HepG2 (cell line): ENCODE measurements at regions not wholly inside any gene's neighbourhood (a gene's known extent, or its start where the extent isn't known, plus 50 kb on each side); places are given as distances from the start of the nearest gene placed in this dataset.

Experiments used
- ATAC-seq: fragments of 200-7000 bp; cut with Tn5 transposase; 3 replicates; pipeline ENCODE4 v1.9.1; 2020; ENCODE audit warnings: mild to moderate bottlenecking, moderate library complexity
- BruUV-seq: library from RNA; stranded (reverse); fragments of 400-500 nt; replicated peaks from 2 replicates; lab custom pipeline; 2021; lab: Mats Ljungman, UMichigan
- CTCF ChIA-PET: fragments of 300-600 bp; formaldehyde crosslinking; extraction: SDS; loops from one replicate; lab custom pipeline; 2021; ENCODE audit warnings: low total read pairs, inconsistent platforms, low intra/inter-chr PET ratio; lab: Yijun Ruan, JAX
- POLR2A ChIA-PET: fragments of 350-600 bp; sonication (Branson Sonifier 250); formaldehyde crosslinking; loops from one replicate; lab custom pipeline; 2020; ENCODE audit warnings: antibody characterized with exemption, inconsistent platforms; lab: Yijun Ruan, JAX
- DNase-seq: peaks from one replicate; pipeline ENCODE4 v3.0.0-alpha.2; 2015; ENCODE audit warnings: low spot score
- FAIRE-seq: peaks from 3 replicates; lab custom pipeline; 2011; peaks lifted over from hg19 to GRCh38; lab: Jason Lieb, UNC
- H2AFZ ChIP-seq: one replicate; pipeline ENCODE4 v1.6.1; 2011; ENCODE audit warnings: low read length, inconsistent platforms
- H3K27ac ChIP-seq: fragments of 300-600 bp; 3 replicates; pipeline ENCODE4 v1.8.0; 2011; ENCODE audit warnings: mixed run types, mild to moderate bottlenecking, mixed read lengths, low read length, inconsistent platforms; ENCODE audit not compliant: insufficient read depth; ENCODE audit errors: extremely low read length
- H3K27me3 ChIP-seq, 2 experiments: fragments of 200-600 bp in 1 of 2; 2 replicates in 1 of 2; 3 replicates in 1 of 2; pipeline versions ENCODE4 v1.6.0 to v1.8.0; 2011; ENCODE audit warnings: low read length in 2 of 2, mild to moderate bottlenecking in 2 of 2, moderate library complexity in 2 of 2, inconsistent platforms in 1 of 2; ENCODE audit not compliant: insufficient read depth in 2 of 2, control insufficient read depth in 1 of 2
- H3K36me3 ChIP-seq, 2 experiments: fragments of 200-600 bp in 1 of 2; replicated peaks in 1 of 2; 2 replicates in 1 of 2; 3 replicates in 1 of 2; pipeline versions ENCODE4 v1.5.1 to v1.8.0; 2011; ENCODE audit warnings: low read length in 2 of 2, inconsistent platforms in 1 of 2; ENCODE audit not compliant: insufficient read depth in 2 of 2, control insufficient read depth in 1 of 2
- H3K4me1 ChIP-seq: 2 replicates; pipeline ENCODE4 v1.5.1; 2012; ENCODE audit warnings: low read length, inconsistent platforms; ENCODE audit not compliant: insufficient read depth
- H3K4me2 ChIP-seq: 2 replicates; pipeline ENCODE4 v1.6.0; 2011; ENCODE audit warnings: low read depth, low read length, inconsistent platforms
- H3K4me3 ChIP-seq, 3 experiments: fragments of 200-600 bp in 1 of 3; sonication (generic), shearing (Covaris generic) in 1 of 3; replicated peaks in 1 of 3; 2 replicates each; pipeline ENCODE4 v1.5.1; 2011 to 2016; ENCODE audit warnings: low read length in 3 of 3, inconsistent platforms in 2 of 3, low read depth in 2 of 3, mild to moderate bottlenecking in 2 of 3, control low read depth in 1 of 3, mixed read lengths in 1 of 3; ENCODE audit not compliant: insufficient read depth in 1 of 3
- H3K79me2 ChIP-seq: one replicate; pipeline ENCODE4 v1.6.1; 2011; ENCODE audit warnings: low read length, inconsistent platforms; ENCODE audit not compliant: insufficient read depth
- H3K9ac ChIP-seq: 2 replicates; pipeline ENCODE4 v1.6.0; 2011; ENCODE audit warnings: mild to moderate bottlenecking, low read depth, low read length, inconsistent platforms; ENCODE audit not compliant: insufficient read depth
- H3K9me3 ChIP-seq: 2 replicates; pipeline ENCODE4 v1.5.1; 2012; ENCODE audit warnings: mild to moderate bottlenecking, low read length
- H4K20me1 ChIP-seq: 2 replicates; pipeline ENCODE4 v1.6.0; 2011; ENCODE audit warnings: inconsistent platforms, mild to moderate bottlenecking, low read length, moderate library complexity; ENCODE audit not compliant: insufficient read depth
- ATF7 ChIP-seq, 2 experiments: fragments of 450-650 bp in 1 of 2; sonication (generic) in 1 of 2; formaldehyde crosslinking in 1 of 2; IDR thresholded peaks; 2 replicates each; pipeline versions ENCODE4 v1.4.0 to v1.6.1; 2016 to 2020; ENCODE audit warnings: antibody characterized with exemption in 1 of 2, mild to moderate bottlenecking in 1 of 2, missing genetic modification reagents in 1 of 2
- HNRNPK ChIP-seq: fragments of 200-400 bp; formaldehyde crosslinking; IDR thresholded peaks from 2 replicates; pipeline ENCODE4 v1.6.1; 2018; ENCODE audit warnings: low read length, low read depth, moderate library complexity, mild to moderate bottlenecking; ENCODE audit not compliant: poor library complexity, severe bottlenecking
- IKZF1 ChIP-seq: fragments of 450-650 bp; IDR thresholded peaks from 2 replicates; pipeline ENCODE4 v1.7.1; 2016
- MBD4 ChIP-seq: IDR thresholded peaks from 2 replicates; pipeline ENCODE4 v1.6.1; 2012; ENCODE audit warnings: low read length, inconsistent platforms, borderline replicate concordance
- PHB2 ChIP-seq: fragments of 450-650 bp; IDR thresholded peaks from 2 replicates; pipeline ENCODE4 v1.6.1; 2018; ENCODE audit not compliant: partially characterized antibody
- SAP130 ChIP-seq: IDR thresholded peaks from 2 replicates; pipeline ENCODE4 v1.6.1; 2016; ENCODE audit warnings: low read depth
- TBP ChIP-seq: sonication (generic); formaldehyde crosslinking; IDR thresholded peaks from 2 replicates; pipeline ENCODE4 v1.5.0; 2020; ENCODE audit warnings: missing genetic modification reagents
- ZNF12 ChIP-seq: sonication (generic); formaldehyde crosslinking; IDR thresholded peaks from 2 replicates; pipeline ENCODE4 v1.5.0; 2020; ENCODE audit warnings: missing genetic modification reagents
- ZNF33B ChIP-seq: sonication (generic); formaldehyde crosslinking; IDR thresholded peaks from 2 replicates; pipeline ENCODE4 v1.5.1; 2020; ENCODE audit warnings: mild to moderate bottlenecking, missing genetic modification reagents
- ZNF781 ChIP-seq: sonication (generic); formaldehyde crosslinking; IDR thresholded peaks from 2 replicates; pipeline ENCODE4 v1.5.1; 2020; ENCODE audit warnings: borderline replicate concordance, mild to moderate bottlenecking, missing genetic modification reagents; ENCODE audit errors: not compliant biosample characterization
- ZSCAN20 ChIP-seq: sonication (generic); formaldehyde crosslinking; IDR thresholded peaks from 2 replicates; pipeline ENCODE4 v1.4.0; 2020; ENCODE audit warnings: missing genetic modification reagents, mild to moderate bottlenecking, borderline replicate concordance
- WGBS: methylation state at CpG from one replicate; pipeline ENCODE4 v1.1.6; 2017; ENCODE audit warnings: low lambda C conversion rate; 5-methylcytosine and 5-hydroxymethylcytosine counted together
- in situ Hi-C: cut with HindIII; loops from 2 replicates; pipeline ENCODE4 v1.10.0; 2017; ENCODE audit warnings: low pct_unique_long_range_greater_than_20kb; ENCODE audit not compliant: extremely low pct_ligation_motif_present
- intact Hi-C: fragments of 100-400 bp; cut with micrococcal nuclease; formaldehyde crosslinking; loops from one replicate; pipeline ENCODE4 v1.10.0; 2022; ENCODE audit not compliant: unreplicated experiment

DNA sequence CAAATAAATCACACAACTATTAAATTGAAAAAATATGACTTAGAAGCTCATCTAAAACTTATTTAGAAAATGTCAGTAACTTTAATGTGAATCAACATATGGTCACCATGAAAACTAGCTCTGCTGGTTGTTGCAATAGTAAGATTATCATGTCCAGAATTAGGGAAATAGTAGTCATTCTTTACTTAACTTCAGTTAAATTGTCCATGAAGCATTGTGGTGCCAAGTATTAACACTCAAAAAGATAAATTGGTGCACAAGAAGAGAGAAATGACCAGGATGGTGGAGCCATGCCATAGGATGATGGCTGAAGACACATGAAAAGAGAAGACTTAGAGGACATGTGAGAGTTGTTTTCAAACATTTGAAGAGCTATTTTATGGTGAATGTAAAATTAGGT is 130.2 kb upstream of the PTGFR start:
- FAIRE-seq, result no peak
- in situ Hi-C loops (no loop called here), intact Hi-C loops (no loop called here)
- H3K9me3 ChIP-seq, result no peaks in the 10 kb centered on the region
- no peak overlapping the region for H3K27ac ChIP-seq
- POLR2A ChIA-PET, result no interaction called here
- no peaks in the 10 kb centered on the region for H3K36me3 ChIP-seq
- DNase-seq, result no peak
- no peaks in the 10 kb centered on the region for H3K4me1 ChIP-seq
- no TSS peak for BruUV-seq
- H3K79me2 ChIP-seq, result no peaks in the 10 kb centered on the region
- H4K20me1 ChIP-seq, result no peaks in the 10 kb centered on the region
- no peak for ATAC-seq
- TF ChIP-seq ZNF12 (no peak), ZSCAN20 (no peak), MBD4 (no peak), IKZF1 (no peak), TBP (CRISPR knock-in tag) (no peak), ATF7 (IDR thresholded peaks at IDR 0.05) (no peak), ATF7 (CRISPR knock-in tag; IDR thresholded peaks at IDR 0.05) (no peak), SAP130 (CRISPR knock-in tag) (no peak)
- TF ChIP-seq, all 625 proteins: peak for 0
- CTCF ChIA-PET, result no interaction called here
- H2AFZ ChIP-seq, result no peak overlapping the region
- H3K4me3 ChIP-seq, result no peak overlapping the region
- no peaks in the 10 kb centered on the region for H3K27me3 ChIP-seq
- no peak overlapping the region for H3K4me2 ChIP-seq
- no peak overlapping the region for H3K9ac ChIP-seq

- no peaks in the 10 kb centered on the region for H3K36me3 ChIP-seq
- no peak overlapping the region for H3K27ac ChIP-seq
- ATAC-seq, result no peak
- no peaks in the 10 kb centered on the region for H3K27me3 ChIP-seq
- intact Hi-C loops, result no loop called here
- H3K4me1 ChIP-seq, result no peaks in the 10 kb centered on the region
- no peak overlapping the region for H3K4me3 ChIP-seq
- no peak for DNase-seq
- TF ChIP-seq ZNF33B (CRISPR knock-in tag) (no peak), PHB2 (no peak), ZNF781 (CRISPR knock-in tag) (no peak), HNRNPK (peak; percentile 88)
- TF ChIP-seq, all 625 proteins: peak for 1
- BruUV-seq, result no TSS peak
- Histone ChIP-seq H4K20me1 (no peaks in the 10 kb centered on the region), H3K9me3 (no peaks in the 10 kb centered on the region), H2AFZ (no peak overlapping the region), H3K9ac (no peak overlapping the region), H3K79me2 (no peaks in the 10 kb centered on the region), H3K4me2 (no peak overlapping the region)
- POLR2A ChIA-PET, result no interaction called here
- FAIRE-seq, result no peak
- CTCF ChIA-PET, result no interaction called here
- in situ Hi-C loops, result no loop called here
- WGBS, result 5% methylated on average over 1 of the region's 1 CpG
These were observed 123.1 kb upstream of the PTGFR start for GRCh38 chr1:78367700-78368099.
